Right lobe of liver (tissue), 6 donors: ENCODE measurements at regions not wholly inside any gene's neighbourhood (a gene's known extent, or its start where the extent isn't known, plus 50 kb on each side); places are given as distances from the start of the nearest gene placed in this dataset.

Experiments
- ATAC-seq, 4 donors: fragments of 200-7000 bp; cut with Tn5 transposase; one replicate each; pipeline ENCODE4 v1.9.1; 2020; ENCODE audit warnings: mild to moderate bottlenecking in 4 of 4, moderate library complexity in 4 of 4
- DNase-seq, 3 donors: peaks; one replicate each; pipeline ENCODE4 v3.0.0-alpha.2; 2020
- H3K27ac ChIP-seq, 3 donors: fragments of 200-600 bp; one replicate each; pipeline ENCODE4 v1.8.0; 2022
- H3K27me3 ChIP-seq, 2 donors: fragments of 200-600 bp; one replicate each; pipeline ENCODE4 v1.8.0; 2022
- H3K36me3 ChIP-seq, 4 donors: fragments of 200-600 bp; sonication (generic) in 1 of 4; one replicate each; pipeline versions ENCODE4 v1.5.1 to v1.8.0; 2017 to 2022; ENCODE audit warnings: control low read depth in 1 of 4
- H3K4me1 ChIP-seq, 4 donors: fragments of 200-600 bp; sonication (generic) in 1 of 4; one replicate each; pipeline versions ENCODE4 v1.5.1 to v1.8.0; 2017 to 2022; ENCODE audit warnings: control low read depth in 1 of 4
- H3K4me3 ChIP-seq, 3 donors: fragments of 200-600 bp; one replicate each; pipeline ENCODE4 v1.8.0; 2022
- H3K9me3 ChIP-seq, 4 donors: fragments of 200-600 bp; sonication (generic) in 1 of 4; one replicate each; pipeline versions ENCODE4 v1.5.1 to v1.8.0; 2017 to 2022; ENCODE audit warnings: control low read depth in 1 of 4
- CTCF ChIP-seq, 4 donors: fragments of 200-600 bp in 3 of 4; fragments of 450-650 bp in 1 of 4; IDR thresholded peaks; one replicate each; pipeline versions ENCODE4 v1.5.1 to v1.8.0; 2016 to 2022; ENCODE audit warnings: antibody characterized with exemption in 4 of 4, mild to moderate bottlenecking in 2 of 4
- POLR2A ChIP-seq: fragments of 450-650 bp; IDR thresholded peaks from one replicate; pipeline ENCODE4 v1.6.1; 2017; ENCODE audit warnings: antibody characterized with exemption, mild to moderate bottlenecking
- WGBS: methylation state at CpG from one replicate; pipeline ENCODE4 v1.1.6; 2018; ENCODE audit warnings: low coverage, low lambda C conversion rate; ENCODE audit not compliant: insufficient coverage; ENCODE audit errors: missing lambda C conversion rate; 5-methylcytosine and 5-hydroxymethylcytosine counted together
- intact Hi-C, 2 donors: fragments of 100-400 bp; cut with DNase I; formaldehyde crosslinking; loops; one replicate each; pipeline versions ENCODE4 v1.11.2 to v1.14.1; 2022
- donor health status: DM: no; HTN: yes; CAD: no.
- donor health status: DM: no; HTN: no; CAD: no.
- donor health status: DM: no; HTN: no; CAD: no.
- donor health status: DM: no; HTN: yes; CAD: no.
- donor health status: DM: no; HTN: yes; CAD: no.

GRCh38 chr16:85312174-85312573, 199.9 kb upstream of the CIBAR2 start:
- no peak overlapping the region for H3K4me3 ChIP-seq
- no peaks in the 10 kb centered on the region for H3K36me3 ChIP-seq
- DNase-seq (no peak), ATAC-seq (no peak)
- TF ChIP-seq POLR2A, result no peak
- no peak for TF ChIP-seq CTCF (IDR thresholded peaks at IDR 0.05)
- no peaks in the 10 kb centered on the region for H3K27me3 ChIP-seq
- H3K4me1 ChIP-seq, result peaks cover 0 to 28% (median 9%) of the 10 kb centered on the region in 4 donors
- H3K27ac ChIP-seq, result no peak overlapping the region
- 85% methylated on average over 8 of the region's 11 CpGs for WGBS
- intact Hi-C loops, result no loop called here
- no peaks in the 10 kb centered on the region for H3K9me3 ChIP-seq

DNA sequence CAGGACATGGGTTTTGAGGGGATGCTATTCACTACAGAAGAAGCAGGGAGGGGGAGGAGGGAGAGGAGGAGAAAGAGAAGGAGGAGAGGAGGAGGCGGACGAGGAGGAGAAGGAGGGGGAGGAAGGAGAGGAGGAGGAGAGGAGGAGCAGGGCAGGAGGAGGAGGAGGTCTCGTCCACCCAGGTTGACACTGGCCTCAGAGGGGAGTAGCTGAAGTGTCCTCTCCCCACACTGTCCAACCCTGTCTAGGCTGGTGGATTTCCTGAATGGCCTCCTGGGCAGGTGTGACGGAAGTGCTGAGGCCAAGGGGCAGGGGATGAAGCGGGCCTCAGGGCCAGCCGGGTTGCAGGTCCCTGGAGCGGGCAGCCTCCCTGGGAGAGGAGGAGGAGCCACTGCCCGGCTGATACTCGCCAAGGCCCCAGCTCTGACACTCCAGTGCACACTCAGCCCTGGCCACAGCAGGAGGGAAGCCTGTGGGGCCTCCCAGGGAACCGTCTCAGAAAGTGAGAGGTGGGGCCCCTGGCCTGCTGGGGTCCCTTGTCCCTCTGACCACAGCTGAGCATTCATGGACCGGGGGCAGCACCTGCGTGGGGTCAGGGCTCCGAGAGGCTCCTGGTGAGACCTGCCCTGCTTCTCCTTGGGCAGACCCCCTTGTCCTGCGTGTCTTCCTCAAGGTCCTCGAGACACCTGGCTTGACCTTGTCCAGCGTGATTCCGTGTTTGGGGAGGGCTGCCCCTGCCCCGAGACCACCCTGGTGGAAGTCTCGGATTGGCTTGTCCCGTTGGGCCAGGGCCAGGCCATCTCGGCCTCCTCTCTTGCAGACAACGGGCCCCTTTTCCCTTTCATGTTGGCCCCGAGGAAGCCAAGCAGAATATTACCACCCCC, 200.6 kb upstream of the CIBAR2 start:
- Histone ChIP-seq H3K4me1 (peaks cover 0 to 22% (median 6%) of the 10 kb centered on the region in 4 donors), H3K36me3 (no peaks in the 10 kb centered on the region), H3K4me3 (no peak overlapping the region), H3K9me3 (no peaks in the 10 kb centered on the region), H3K27ac (no peak overlapping the region), H3K27me3 (no peaks in the 10 kb centered on the region)
- no peak for ATAC-seq
- TF ChIP-seq POLR2A, result no peak
- TF ChIP-seq CTCF (IDR thresholded peaks at IDR 0.05), result no peak
- intact Hi-C loops, result no loop called here
- WGBS, result 68% methylated on average over 4 of the region's 23 CpGs
- no peak for DNase-seq

DNA sequence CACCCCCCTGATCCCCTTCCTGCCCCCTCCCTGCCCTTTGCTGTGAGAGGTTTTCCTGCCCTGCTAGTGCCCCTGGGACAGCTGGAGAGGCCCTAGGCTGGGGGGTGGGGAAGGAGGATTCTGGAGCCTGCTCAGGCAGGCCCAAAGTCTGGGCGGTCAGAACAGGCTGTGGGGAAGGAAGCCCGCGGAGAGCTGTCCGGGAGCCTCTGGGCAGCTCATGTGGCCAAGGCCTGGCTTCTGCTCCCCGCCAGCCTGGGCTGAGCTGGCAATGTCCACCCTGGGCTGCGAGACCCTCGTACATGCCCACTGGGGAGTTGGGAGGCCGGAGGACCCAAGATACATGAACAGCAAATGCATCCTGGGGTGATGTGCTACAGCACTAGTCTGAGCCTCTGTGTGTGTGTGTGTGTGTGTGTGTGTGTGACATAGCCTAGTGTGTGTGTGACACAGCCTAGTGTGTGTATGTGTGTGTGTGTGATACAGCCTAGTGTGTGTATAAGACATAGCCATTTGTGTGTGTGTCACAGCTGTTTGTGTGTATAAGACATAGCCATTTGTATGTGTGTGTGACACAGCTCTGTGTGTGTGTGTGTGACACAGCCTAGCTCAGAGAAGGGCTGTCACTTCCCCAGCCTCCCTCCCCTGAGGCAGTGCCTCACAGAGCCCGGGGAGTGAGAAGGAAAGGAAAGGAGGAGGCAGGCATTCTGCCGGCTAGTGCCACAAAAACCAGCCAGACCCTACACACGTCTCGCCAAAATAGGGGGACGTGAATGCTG, 201.4 kb upstream of the CIBAR2 start:
- WGBS, result 69% methylated on average over 9 of the region's 13 CpGs
- peaks cover 0 to 15% (median 2%) of the 10 kb centered on the region in 4 donors for H3K4me1 ChIP-seq

GRCh38 chr16:85314512-85314971, 202.3 kb upstream of the CIBAR2 start:
- no peak for ATAC-seq
- peaks cover 0 to 7% (median 0%) of the 10 kb centered on the region in 4 donors for H3K4me1 ChIP-seq
- no peaks in the 10 kb centered on the region for H3K27me3 ChIP-seq
- WGBS, result 48% methylated on average over 3 of the region's 11 CpGs
- intact Hi-C loops, result no loop called here
- H3K36me3 ChIP-seq, result no peaks in the 10 kb centered on the region
- H3K9me3 ChIP-seq, result no peaks in the 10 kb centered on the region
- no peak for DNase-seq
- TF ChIP-seq CTCF (IDR thresholded peaks at IDR 0.05), result no peak
- no peak for TF ChIP-seq POLR2A
- H3K4me3 ChIP-seq, result no peak overlapping the region
- no peak overlapping the region for H3K27ac ChIP-seq

More for the DNA sequence above, 201.4 kb upstream of the CIBAR2 start:
- intact Hi-C loops, result no loop called here
- no peak for DNase-seq
- Histone ChIP-seq H3K27ac (no peak overlapping the region), H3K27me3 (no peaks in the 10 kb centered on the region), H3K36me3 (no peaks in the 10 kb centered on the region), H3K4me3 (no peak overlapping the region), H3K9me3 (no peaks in the 10 kb centered on the region)
- TF ChIP-seq CTCF (IDR thresholded peaks at IDR 0.05) (no peak), POLR2A (no peak)
- ATAC-seq, result peak in 3 of 4 donors; percentile 8 to 18 (median 13)
